HG02623 (cell line): ENCODE measurements at regions not wholly inside any gene's neighbourhood (a gene's known extent, or its start where the extent isn't known, plus 50 kb on each side); places are given as distances from the start of the nearest gene placed in this dataset.

Experiments
- ATAC-seq: cut with Tn5 transposase; IDR thresholded peaks from one replicate; pipeline ENCODE4 v1.9.1; 2021; ENCODE audit warnings: moderate library complexity; ENCODE audit not compliant: unreplicated experiment

GRCh38 chr1:82752046-82752445, 951.3 kb downstream of the ADGRL2 start:
- ATAC-seq = no peak

GRCh38 chr1:82733645-82734044, 932.9 kb downstream of the ADGRL2 start:
- ATAC-seq = no peak

- no peak for ATAC-seq
These were observed 930.5 kb downstream of the ADGRL2 start for GRCh38 chr1:82731216-82731615.

GRCh38 chr1:82728206-82728605, 927.5 kb downstream of the ADGRL2 start:
- ATAC-seq = no peak

GRCh38 chr1:82724246-82724645, 923.5 kb downstream of the ADGRL2 start:
- ATAC-seq = no peak

GRCh38 chr1:82722608-82723007, 921.9 kb downstream of the ADGRL2 start:
- ATAC-seq = no peak

GRCh38 chr1:82721702-82722101, 921.0 kb downstream of the ADGRL2 start:
- ATAC-seq = no peak

- ATAC-seq = no peak
These were observed 918.1 kb downstream of the ADGRL2 start for GRCh38 chr1:82718719-82719419.

GRCh38 chr1:82710091-82710490, 909.4 kb downstream of the ADGRL2 start:
- ATAC-seq = no peak

GRCh38 chr1:82707681-82708080, 906.9 kb downstream of the ADGRL2 start:
- no peak for ATAC-seq

- no peak for ATAC-seq
These were observed 906.0 kb downstream of the ADGRL2 start for GRCh38 chr1:82706741-82707140.

- no peak for ATAC-seq
These were observed 904.2 kb downstream of the ADGRL2 start for GRCh38 chr1:82704966-82705365.

GRCh38 chr1:82704393-82704792, 903.7 kb downstream of the ADGRL2 start:
- ATAC-seq = no peak

- ATAC-seq = no peak
These were observed 903.2 kb downstream of the ADGRL2 start for GRCh38 chr1:82703951-82704350.

GRCh38 chr1:82700476-82700875, 899.7 kb downstream of the ADGRL2 start:
- no peak for ATAC-seq

GRCh38 chr1:82697965-82698364, 897.2 kb downstream of the ADGRL2 start:
- no peak for ATAC-seq

- ATAC-seq = no peak
These were observed 894.7 kb downstream of the ADGRL2 start for GRCh38 chr1:82695443-82695842.

- ATAC-seq = no peak
These were observed 889.7 kb downstream of the ADGRL2 start for GRCh38 chr1:82690411-82690810.

- ATAC-seq = no peak
These were observed 888.5 kb downstream of the ADGRL2 start for GRCh38 chr1:82689217-82689616.

GRCh38 chr1:82686774-82687173, 886.0 kb downstream of the ADGRL2 start:
- ATAC-seq = no peak

GRCh38 chr1:82646888-82647287, 846.2 kb downstream of the ADGRL2 start:
- no peak for ATAC-seq

GRCh38 chr1:82646336-82646735, 845.6 kb downstream of the ADGRL2 start:
- no peak for ATAC-seq
